Coronary artery (tissue), 2 donors: ENCODE measurements at regions not wholly inside any gene's neighbourhood (a gene's known extent, or its start where the extent isn't known, plus 50 kb on each side); places are given as distances from the start of the nearest gene placed in this dataset.
"Not testable (repeated sequence)": the region's sequence is repeated elsewhere in the genome, so short reads cannot be mapped to it uniquely, and the experiment has no call there.

Experiments used
- DNase-seq: peaks from one replicate; pipeline ENCODE4 v3.0.0-alpha.2; 2017; ENCODE audit warnings: low spot score
- H3K27ac ChIP-seq, 2 donors: fragments of 200-600 bp; sonication (generic); one replicate each; pipeline ENCODE4 v1.5.1; 2016 to 2019
- H3K4me3 ChIP-seq: fragments of 200-600 bp; sonication (generic); 2 replicates; pipeline ENCODE4 v1.5.1; 2016; ENCODE audit warnings: mild to moderate bottlenecking, moderate library complexity
- CTCF ChIP-seq: fragments of 200-600 bp; sonication (generic); IDR thresholded peaks from one replicate; pipeline ENCODE4 v1.5.1; 2019; ENCODE audit warnings: antibody characterized with exemption

- no peak overlapping the region for H3K27ac ChIP-seq
- no peak for DNase-seq
- H3K4me3 ChIP-seq, result no peak overlapping the region
- no peak for TF ChIP-seq CTCF
Observed at GRCh38 chr1:60802884-60803283, 279.5 kb upstream of the NFIA start.

GRCh38 chr1:60797351-60797750 is 285.0 kb upstream of the NFIA start:
- no peak for DNase-seq
- no peak overlapping the region for H3K4me3 ChIP-seq
- no peak overlapping the region for H3K27ac ChIP-seq
- no peak for TF ChIP-seq CTCF

GRCh38 chr1:60791226-60791625 is 291.1 kb upstream of the NFIA start:
- Histone ChIP-seq H3K27ac (no peak overlapping the region), H3K4me3 (no peak overlapping the region)
- TF ChIP-seq CTCF, result no peak
- no peak for DNase-seq

GRCh38 chr1:60773099-60773498 is 309.3 kb upstream of the NFIA start:
- H3K4me3 ChIP-seq, DNase-seq, H3K27ac ChIP-seq: not testable (repeated sequence)

GRCh38 chr1:60769082-60769481 is 313.3 kb upstream of the NFIA start:
- Histone ChIP-seq H3K4me3 (no peak overlapping the region), H3K27ac (no peak overlapping the region)
- no peak for DNase-seq
- TF ChIP-seq CTCF, result no peak

- DNase-seq, result no peak
- no peak overlapping the region for H3K4me3 ChIP-seq
- no peak overlapping the region for H3K27ac ChIP-seq
- peak; percentile 24 for TF ChIP-seq CTCF
Observed at GRCh38 chr1:60765204-60765603, 317.2 kb upstream of the NFIA start.

- DNase-seq, result no peak
- no peak overlapping the region for H3K27ac ChIP-seq
- TF ChIP-seq CTCF, result no peak
- H3K4me3 ChIP-seq, result no peak overlapping the region
Observed at GRCh38 chr1:60764489-60764888, 317.9 kb upstream of the NFIA start.

GRCh38 chr1:60763741-60764140 is 318.6 kb upstream of the NFIA start:
- TF ChIP-seq CTCF, result no peak
- H3K27ac ChIP-seq, result no peak overlapping the region
- no peak for DNase-seq

More at GRCh38 chr1:60763741-60764140, 318.6 kb upstream of the NFIA start:
- H3K4me3 ChIP-seq, result no peak overlapping the region
